Testis (tissue), 2 donors: ENCODE measurements at regions not wholly inside any gene's neighbourhood (a gene's known extent, or its start where the extent isn't known, plus 50 kb on each side); places are given as distances from the start of the nearest gene placed in this dataset.

Source experiments
- DNase-seq: peaks from one replicate; pipeline ENCODE4 v3.0.0-alpha.2; 2019
- H3K27ac ChIP-seq, 2 donors: fragments of 200-600 bp; sonication (generic); one replicate each; pipeline ENCODE4 v1.5.1; 2019
- H3K27me3 ChIP-seq: fragments of 200-600 bp; sonication (generic); one replicate; pipeline ENCODE4 v1.5.1; 2019
- H3K36me3 ChIP-seq: fragments of 200-600 bp; sonication (generic); one replicate; pipeline ENCODE4 v1.5.1; 2017; ENCODE audit warnings: low read depth; ENCODE audit errors: missing control alignments
- H3K4me1 ChIP-seq: fragments of 200-600 bp; sonication (generic); one replicate; pipeline ENCODE4 v1.5.1; 2019
- H3K4me3 ChIP-seq, 2 donors: fragments of 200-600 bp; sonication (generic); one replicate each; pipeline ENCODE4 v1.5.1; 2017 to 2019
- H3K9me3 ChIP-seq: fragments of 200-600 bp; sonication (generic); one replicate; pipeline ENCODE4 v1.5.1; 2017
- CTCF ChIP-seq, 3 experiments: fragments of 450-650 bp in 2 of 3; fragments of 200-600 bp in 1 of 3; sonication (generic) in 1 of 3; IDR thresholded peaks; one replicate each; pipeline ENCODE4 v1.5.1; 2016 to 2019; ENCODE audit warnings: antibody characterized with exemption in 3 of 3, mild to moderate bottlenecking in 2 of 3, moderate library complexity in 1 of 3
- POLR2A ChIP-seq: fragments of 450-650 bp; IDR thresholded peaks from one replicate; pipeline ENCODE4 v1.6.1; 2017; ENCODE audit warnings: antibody characterized with exemption, mild to moderate bottlenecking, moderate library complexity
- WGBS, 2 donors: methylation state at CpG; one replicate each; pipeline ENCODE4 v1.1.5; 2018; 5-methylcytosine and 5-hydroxymethylcytosine counted together
- intact Hi-C: fragments of 100-400 bp; cut with DNase I; formaldehyde crosslinking; loops from one replicate; pipeline ENCODE4 v1.15.1; 2023; ENCODE audit warnings: low total_unique reads

GRCh38 chr14:98368221-98368620 lies 903.8 kb downstream of the BCL11B start:
- H3K9me3 ChIP-seq = no peaks in the 10 kb centered on the region
- WGBS, 2 donors = 75 to 80% methylated on average over 1 of the region's 1 CpG
- no peaks in the 10 kb centered on the region for H3K4me1 ChIP-seq
- intact Hi-C loops = no loop called here
- H3K27me3 ChIP-seq = no peaks in the 10 kb centered on the region
- H3K4me3 ChIP-seq = no peak overlapping the region
- H3K36me3 ChIP-seq = no peaks in the 10 kb centered on the region
- no peak for TF ChIP-seq POLR2A
- no peak for TF ChIP-seq CTCF (IDR thresholded peaks at IDR 0.05)
- no peak for DNase-seq
- no peak overlapping the region for H3K27ac ChIP-seq

GRCh38 chr14:98368916-98369315 lies 903.1 kb downstream of the BCL11B start:
- no peak for DNase-seq
- no peaks in the 10 kb centered on the region for H3K27me3 ChIP-seq
- intact Hi-C loops = no loop called here
- TF ChIP-seq CTCF (IDR thresholded peaks at IDR 0.05) (no peak), POLR2A (no peak)
- H3K36me3 ChIP-seq = no peaks in the 10 kb centered on the region
- WGBS, 2 donors = 80 to 94% methylated on average over 3 of the region's 3 CpGs
- H3K27ac ChIP-seq = no peak overlapping the region
- no peaks in the 10 kb centered on the region for H3K4me1 ChIP-seq
- no peaks in the 10 kb centered on the region for H3K9me3 ChIP-seq
- no peak overlapping the region for H3K4me3 ChIP-seq

GRCh38 chr14:98369344-98369743 lies 902.7 kb downstream of the BCL11B start:
- Histone ChIP-seq H3K27me3 (no peaks in the 10 kb centered on the region), H3K9me3 (no peaks in the 10 kb centered on the region), H3K27ac (no peak overlapping the region), H3K36me3 (no peaks in the 10 kb centered on the region), H3K4me3 (no peak overlapping the region), H3K4me1 (no peaks in the 10 kb centered on the region)
- 57 to 72% methylated on average over 2 of the region's 2 CpGs for WGBS, 2 donors
- TF ChIP-seq POLR2A = no peak
- no peak for TF ChIP-seq CTCF (IDR thresholded peaks at IDR 0.05)
- no peak for DNase-seq
- intact Hi-C loops = no loop called here

- Histone ChIP-seq H3K4me1 (no peaks in the 10 kb centered on the region), H3K36me3 (no peaks in the 10 kb centered on the region), H3K4me3 (no peak overlapping the region), H3K9me3 (no peaks in the 10 kb centered on the region), H3K27ac (no peak overlapping the region), H3K27me3 (no peaks in the 10 kb centered on the region)
- DNase-seq = no peak
- 73 to 90% methylated on average over 6 of the region's 6 CpGs for WGBS, 2 donors
- intact Hi-C loops = no loop called here
- no peak for TF ChIP-seq CTCF (IDR thresholded peaks at IDR 0.05)
- TF ChIP-seq POLR2A = no peak
Observed at GRCh38 chr14:98370352-98370751, 901.6 kb downstream of the BCL11B start.

GRCh38 chr14:98371141-98371540 lies 900.9 kb downstream of the BCL11B start:
- no peak overlapping the region for H3K27ac ChIP-seq
- no peak overlapping the region for H3K4me3 ChIP-seq
- H3K27me3 ChIP-seq = no peaks in the 10 kb centered on the region
- 82 to 85% methylated on average over 4 of the region's 4 CpGs for WGBS, 2 donors
- no peak for TF ChIP-seq POLR2A
- TF ChIP-seq CTCF (IDR thresholded peaks at IDR 0.05) = no peak
- no peaks in the 10 kb centered on the region for H3K36me3 ChIP-seq
- intact Hi-C loops = no loop called here
- H3K4me1 ChIP-seq = no peaks in the 10 kb centered on the region
- no peaks in the 10 kb centered on the region for H3K9me3 ChIP-seq
- DNase-seq = no peak
